SH-SY5Y (cell line): ENCODE measurements at regions not wholly inside any gene's neighbourhood (a gene's known extent, or its start where the extent isn't known, plus 50 kb on each side); places are given as distances from the start of the nearest gene placed in this dataset.

Experiments
- GATA2 ChIP-seq: IDR thresholded peaks from 2 replicates; pipeline ENCODE4 v1.6.1; 2011; ENCODE audit warnings: mild to moderate bottlenecking, low read depth, low read length
- GATA3 ChIP-seq: IDR thresholded peaks from 2 replicates; pipeline ENCODE4 v1.6.1; 2011; ENCODE audit warnings: low read depth, mild to moderate bottlenecking, low read length, moderate library complexity

DNA sequence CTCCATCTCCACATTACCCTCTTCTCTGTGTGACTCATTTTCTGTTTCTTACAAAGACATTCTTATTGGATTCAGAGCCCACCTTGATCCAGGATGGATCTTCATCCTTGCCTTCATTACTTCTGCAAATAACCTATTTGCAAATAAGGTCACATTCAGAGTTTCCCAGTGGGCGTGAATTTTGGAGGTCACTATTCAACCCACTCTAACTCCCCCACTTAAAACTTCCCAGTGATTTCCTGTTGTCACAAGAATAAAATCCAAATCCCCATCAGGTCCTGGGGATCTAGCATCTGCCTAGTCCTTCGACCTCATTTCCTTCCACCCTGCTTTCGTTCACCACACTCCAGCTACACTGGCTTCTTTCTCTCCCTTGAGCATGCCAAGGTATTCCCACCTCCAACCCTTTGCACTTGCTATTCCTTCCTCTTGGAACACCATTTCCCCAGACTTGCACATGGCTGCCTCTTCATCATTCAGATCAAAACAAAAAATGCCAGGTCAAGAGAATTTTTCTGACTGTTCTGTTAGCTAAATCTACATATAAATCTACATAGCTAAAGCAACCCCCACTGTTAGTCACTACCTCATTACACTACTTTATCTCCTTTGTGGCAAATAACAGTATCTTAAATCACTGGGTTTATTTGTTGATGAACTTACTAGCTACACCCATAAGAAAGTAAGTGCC, 187.2 kb downstream of the TOMM20 start:
- TF ChIP-seq GATA2 (no peak), GATA3 (no peak)
